B cell (primary cell): ENCODE measurements at regions not wholly inside any gene's neighbourhood (a gene's known extent, or its start where the extent isn't known, plus 50 kb on each side); places are given as distances from the start of the nearest gene placed in this dataset.

ENCODE experiments used
- ATAC-seq: fragments of 200-7000 bp; cut with Tn5 transposase; one replicate; pipeline ENCODE4 v1.10.0; 2021; ENCODE audit warnings: low read depth, mild to moderate bottlenecking, moderate number of reproducible peaks, moderate library complexity
- CTCF ChIA-PET: fragments of 350-600 bp; sonication (Branson Sonifier 250); formaldehyde crosslinking; loops from one replicate; lab custom pipeline; 2021; ENCODE audit warnings: antibody characterized with exemption, inconsistent platforms; lab: Charles Lee
- POLR2A ChIA-PET: fragments of 350-600 bp; sonication (Branson Sonifier 250); formaldehyde crosslinking; loops from one replicate; lab custom pipeline; 2021; ENCODE audit warnings: antibody characterized with exemption; lab: Charles Lee
- DNase-seq: peaks from one replicate; pipeline ENCODE4 v3.0.0; 2013
- H2AFZ ChIP-seq: 2 replicates; pipeline ENCODE4 v1.6.1; 2012; ENCODE audit warnings: mild to moderate bottlenecking, low read depth, low read length; ENCODE audit not compliant: insufficient read depth, poor library complexity, severe bottlenecking
- H3K27ac ChIP-seq, 2 donors: 1 replicate in 1 of 2; 2 replicates in 1 of 2; pipeline ENCODE4 v1.5.1; 2012 to 2013; ENCODE audit warnings: low read length in 2 of 2, mild to moderate bottlenecking in 2 of 2, moderate library complexity in 1 of 2
- H3K27me3 ChIP-seq, 4 experiments: fragments of 200-600 bp in 1 of 4; sonication (generic) in 1 of 4; replicated peaks in 1 of 4; 1 replicate in 2 of 4; 2 replicates in 2 of 4; pipeline versions ENCODE4 v1.6.1 to v1.7.0; 2013 to 2016; ENCODE audit warnings: low read length in 3 of 4, mild to moderate bottlenecking in 2 of 4, mixed read lengths in 1 of 4, moderate library complexity in 1 of 4; ENCODE audit not compliant: insufficient read depth in 4 of 4, control insufficient read depth in 3 of 4; ENCODE audit errors: control extremely low read depth in 1 of 4
- H3K36me3 ChIP-seq, 2 experiments: replicated peaks in 1 of 2; 1 replicate in 1 of 2; 2 replicates in 1 of 2; pipeline versions ENCODE4 v1.6.1 to v1.7.1; 2013; ENCODE audit warnings: low read length in 1 of 2; ENCODE audit not compliant: insufficient read depth in 2 of 2, control insufficient read depth in 1 of 2; ENCODE audit errors: control extremely low read depth in 1 of 2, extremely low read depth in 1 of 2
- H3K4me1 ChIP-seq, 2 donors: fragments of 200-600 bp in 1 of 2; sonication (generic) in 1 of 2; 1 replicate in 1 of 2; 2 replicates in 1 of 2; pipeline versions ENCODE4 v1.5.1 to v1.6.1; 2013 to 2017; ENCODE audit warnings: low read length in 2 of 2; ENCODE audit not compliant: control insufficient read depth in 2 of 2, insufficient read depth in 2 of 2
- H3K4me2 ChIP-seq: replicated peaks from 2 replicates; pipeline ENCODE3; 2012; ENCODE audit warnings: mild to moderate bottlenecking, low read depth, low read length; ENCODE audit not compliant: poor library complexity, severe bottlenecking
- H3K4me3 ChIP-seq, 5 experiments: fragments of 200-600 bp in 1 of 5; sonication (generic) in 1 of 5; 1 replicate in 3 of 5; 2 replicates in 2 of 5; pipeline versions ENCODE4 v1.5.1 to v1.7.0; 2011 to 2016; ENCODE audit warnings: low read length in 4 of 5, mild to moderate bottlenecking in 4 of 5, low read depth in 2 of 5, control low read depth in 1 of 5, moderate library complexity in 1 of 5; ENCODE audit not compliant: insufficient read depth in 1 of 5; ENCODE audit errors: control extremely low read depth in 1 of 5, extremely low read depth in 1 of 5
- H3K79me2 ChIP-seq: fragments of 200-600 bp; sonication (generic); one replicate; pipeline ENCODE4 v1.6.0; 2016; ENCODE audit warnings: low read length; ENCODE audit not compliant: control insufficient read depth, insufficient read depth
- H3K9ac ChIP-seq: fragments of 200-600 bp; sonication (generic); 2 replicates; pipeline ENCODE4 v1.6.1; 2017; ENCODE audit warnings: mild to moderate bottlenecking, low read length, moderate library complexity
- H3K9me3 ChIP-seq, 3 donors: one replicate each; pipeline versions ENCODE4 v1.6.1 to v1.7.1; 2013; ENCODE audit warnings: low read length in 2 of 3; ENCODE audit not compliant: control insufficient read depth in 2 of 3, insufficient read depth in 1 of 3; ENCODE audit errors: control extremely low read depth in 1 of 3
- H4K20me1 ChIP-seq: 2 replicates; pipeline ENCODE4 v1.6.0; 2012; ENCODE audit warnings: mild to moderate bottlenecking, low read length; ENCODE audit not compliant: insufficient read depth, control insufficient read depth, poor library complexity, severe bottlenecking
- H3K27ac Mint-ChIP-seq: one replicate; pipeline ENCODE4 v1.8.0; 2021; ENCODE audit warnings: mixed read lengths
- H3K27me3 Mint-ChIP-seq: one replicate; pipeline ENCODE4 v1.8.0; 2021; ENCODE audit warnings: mixed read lengths
- H3K4me1 Mint-ChIP-seq: one replicate; pipeline ENCODE4 v1.8.0; 2021; ENCODE audit warnings: mixed read lengths
- H3K4me3 Mint-ChIP-seq: one replicate; pipeline ENCODE4 v1.8.0; 2021; ENCODE audit warnings: mixed read lengths
- H3K9me3 Mint-ChIP-seq: one replicate; pipeline ENCODE4 v1.8.0; 2022; ENCODE audit warnings: mixed read lengths; ENCODE audit not compliant: insufficient read depth
- CTCF ChIP-seq: fragments of 200-600 bp; IDR thresholded peaks from one replicate; pipeline ENCODE4 v1.8.0; 2022; ENCODE audit warnings: antibody characterized with exemption, mild to moderate bottlenecking
- EZH2 ChIP-seq: IDR thresholded peaks from 2 replicates; pipeline ENCODE4 v1.6.1; 2012; ENCODE audit warnings: borderline replicate concordance, low read depth, mild to moderate bottlenecking, moderate library complexity, low read length; ENCODE audit not compliant: insufficient read depth, poor library complexity, severe bottlenecking
- WGBS: methylation state at CpG from one replicate; pipeline ENCODE4 v1.1.5; 2013; ENCODE audit warnings: missing lambda C conversion rate; ENCODE audit not compliant: insufficient coverage; 5-methylcytosine and 5-hydroxymethylcytosine counted together
- intact Hi-C: fragments of 100-400 bp; cut with micrococcal nuclease; formaldehyde crosslinking; loops from one replicate; pipeline ENCODE4 v1.10.0; 2022

- H3K36me3 ChIP-seq: no peaks in the 10 kb centered on the region
- H3K4me1 Mint-ChIP-seq: no peaks in the 10 kb centered on the region
- H3K27ac Mint-ChIP-seq: no peak overlapping the region
- no peaks in the 10 kb centered on the region for H3K9me3 ChIP-seq
- no peak overlapping the region for H3K9ac ChIP-seq
- H3K79me2 ChIP-seq: no peaks in the 10 kb centered on the region
- H3K27ac ChIP-seq: no peak overlapping the region
- H3K4me2 ChIP-seq: no peak overlapping the region
- CTCF ChIA-PET: interaction anchor here (1.6 kb wide), 1 partner anchor 29 kb away, joined by 4 read pairs; no protein-coding TSS in a partner anchor
- no peaks in the 10 kb centered on the region for H4K20me1 ChIP-seq
- POLR2A ChIA-PET: no interaction called here
- H2AFZ ChIP-seq: no peak overlapping the region
- ATAC-seq (no peak), DNase-seq (no peak)
- H3K4me3 Mint-ChIP-seq: no peak overlapping the region
- intact Hi-C loops: no loop called here
- H3K9me3 Mint-ChIP-seq: no peaks in the 10 kb centered on the region
- H3K27me3 ChIP-seq: peaks cover 0 to 9% (median 2%) of the 10 kb centered on the region in 4 experiments
- H3K27me3 Mint-ChIP-seq: peaks cover 8% of the 10 kb centered on the region
- no peak overlapping the region for H3K4me3 ChIP-seq
- H3K4me1 ChIP-seq: no peaks in the 10 kb centered on the region
- TF ChIP-seq CTCF (no peak), EZH2 (no peak)
- WGBS: 79% methylated on average over 8 of the region's 11 CpGs
Observed at GRCh38 chrX:110440016-110440805, 81.6 kb downstream of the RTL9 start.

- no peak overlapping the region for H3K4me3 Mint-ChIP-seq
- Histone ChIP-seq H3K27ac (no peak overlapping the region), H3K79me2 (no peaks in the 10 kb centered on the region), H3K9ac (no peak overlapping the region), H3K4me2 (no peak overlapping the region), H3K9me3 (no peaks in the 10 kb centered on the region), H4K20me1 (no peaks in the 10 kb centered on the region), H3K36me3 (no peaks in the 10 kb centered on the region), H3K4me1 (no peaks in the 10 kb centered on the region), H3K27me3 (peaks cover 0 to 14% (median 2%) of the 10 kb centered on the region in 4 experiments), H2AFZ (no peak overlapping the region), H3K4me3 (no peak overlapping the region)
- DNase-seq: no peak
- CTCF ChIA-PET: no interaction called here
- ATAC-seq: no peak
- H3K27me3 Mint-ChIP-seq: peaks cover 8% of the 10 kb centered on the region
- intact Hi-C loops: no loop called here
- POLR2A ChIA-PET: no interaction called here
- no peak for TF ChIP-seq CTCF
- no peak for TF ChIP-seq EZH2
- WGBS: no CpG with 5 or more reads among the region's 1 CpG
- H3K9me3 Mint-ChIP-seq: no peaks in the 10 kb centered on the region
- no peak overlapping the region for H3K27ac Mint-ChIP-seq
- H3K4me1 Mint-ChIP-seq: no peaks in the 10 kb centered on the region
Observed at GRCh38 chrX:110442635-110443034, 84.0 kb downstream of the RTL9 start.
